GM12878 (cell line): ENCODE measurements at regions not wholly inside any gene's neighbourhood (a gene's known extent, or its start where the extent isn't known, plus 50 kb on each side); places are given as distances from the start of the nearest gene placed in this dataset.

Experiments used
- ATF7 ChIP-seq: fragments of 450-650 bp; IDR thresholded peaks from 2 replicates; pipeline ENCODE4 v1.6.1; 2016; ENCODE audit warnings: low read depth, mild to moderate bottlenecking
- BMI1 ChIP-seq: fragments of 450-650 bp; IDR thresholded peaks from 2 replicates; pipeline ENCODE4 v1.6.1; 2016; ENCODE audit warnings: mild to moderate bottlenecking, moderate library complexity, borderline replicate concordance
- CHD2 ChIP-seq: IDR thresholded peaks from 2 replicates; pipeline ENCODE4 v1.6.1; 2011; ENCODE audit warnings: low read depth, low read length, improper control_type of control experiment, borderline replicate concordance
- CREM ChIP-seq: IDR thresholded peaks from 2 replicates; pipeline ENCODE4 v1.6.1; 2014; ENCODE audit warnings: antibody characterized with exemption, low read depth
- EP300 ChIP-seq, 2 experiments: fragments of 150-350 bp in 1 of 2; IDR thresholded peaks; 2 replicates each; pipeline ENCODE4 v1.6.1; 2011 to 2012; ENCODE audit warnings: low read depth in 2 of 2, low read length in 2 of 2, borderline replicate concordance in 1 of 2, improper control_type of control experiment in 1 of 2, inconsistent platforms in 1 of 2; ENCODE audit not compliant: control insufficient read depth in 1 of 2
- FOXK2 ChIP-seq: fragments of 450-650 bp; IDR thresholded peaks from 2 replicates; pipeline ENCODE4 v1.6.1; 2017; ENCODE audit warnings: mild to moderate bottlenecking, moderate library complexity
- FOXM1 ChIP-seq: IDR thresholded peaks from 2 replicates; pipeline ENCODE4 v1.6.1; 2012; ENCODE audit warnings: low read depth, mild to moderate bottlenecking, inconsistent platforms, low read length, moderate library complexity
- MTA2 ChIP-seq: fragments of 450-650 bp; IDR thresholded peaks from 2 replicates; pipeline ENCODE4 v1.6.1; 2016; ENCODE audit warnings: low read depth, mild to moderate bottlenecking, moderate library complexity
- NFIC ChIP-seq: IDR thresholded peaks from 2 replicates; pipeline ENCODE4 v1.6.1; 2012; ENCODE audit warnings: low read depth, mild to moderate bottlenecking, inconsistent platforms, low read length, moderate library complexity
- SPI1 ChIP-seq: IDR thresholded peaks from 2 replicates; pipeline ENCODE4 v1.6.1; 2011; ENCODE audit warnings: low read depth, mild to moderate bottlenecking, low read length, moderate library complexity, borderline replicate concordance; ENCODE audit not compliant: insufficient read depth
- YY1 ChIP-seq: IDR thresholded peaks from 2 replicates; pipeline ENCODE4 v1.6.1; 2011; ENCODE audit warnings: low read depth, mild to moderate bottlenecking, low read length
- TF ChIP-seq, protein P1 (sequence below): IDR thresholded peaks from 2 replicates; pipeline ENCODE4 v1.6.1; 2012; ENCODE audit warnings: improper control_type of control experiment, low read depth, low read length; ENCODE audit not compliant: insufficient replicate concordance
- TF ChIP-seq, protein P2 (sequence below): IDR thresholded peaks from 2 replicates; pipeline ENCODE4 v1.6.1; 2012; ENCODE audit warnings: low read depth, low read length, improper control_type of control experiment
- TF ChIP-seq, protein P3 (sequence below): fragments of 450-650 bp; IDR thresholded peaks from 2 replicates; pipeline ENCODE4 v1.6.1; 2017; ENCODE audit warnings: antibody characterized with exemption, mild to moderate bottlenecking, moderate library complexity
- TF ChIP-seq, protein P4 (sequence below): IDR thresholded peaks from 2 replicates; pipeline ENCODE4 v1.6.1; 2011; ENCODE audit warnings: low read depth, mild to moderate bottlenecking, low read length, moderate library complexity, borderline replicate concordance; ENCODE audit errors: extremely low read depth
- TF ChIP-seq, protein P5 (sequence below): fragments of 450-650 bp; IDR thresholded peaks from 2 replicates; pipeline ENCODE4 v1.6.1; 2017; ENCODE audit warnings: mild to moderate bottlenecking, moderate library complexity

DNA sequence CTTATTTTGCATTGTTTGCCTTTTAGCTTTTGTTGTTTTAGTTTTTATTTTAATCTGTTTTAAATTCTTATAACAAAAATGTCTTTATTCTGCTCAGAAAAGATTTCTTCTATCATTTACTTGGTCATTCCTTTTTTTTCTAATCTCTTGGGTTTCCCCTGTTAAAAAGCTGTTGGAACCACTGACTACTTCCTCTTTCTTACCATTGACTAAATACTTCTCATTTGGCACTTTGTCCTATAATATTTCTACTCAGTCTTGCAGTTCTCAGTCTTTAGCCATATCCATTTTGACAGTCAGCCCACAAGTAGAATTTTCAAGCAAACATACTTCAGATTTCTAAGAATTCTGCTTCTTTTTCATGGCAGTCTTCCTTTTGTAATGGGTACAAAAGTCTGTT, 567.2 kb downstream of the SATB2 start (continued):
- TF ChIP-seq, protein P1, sequence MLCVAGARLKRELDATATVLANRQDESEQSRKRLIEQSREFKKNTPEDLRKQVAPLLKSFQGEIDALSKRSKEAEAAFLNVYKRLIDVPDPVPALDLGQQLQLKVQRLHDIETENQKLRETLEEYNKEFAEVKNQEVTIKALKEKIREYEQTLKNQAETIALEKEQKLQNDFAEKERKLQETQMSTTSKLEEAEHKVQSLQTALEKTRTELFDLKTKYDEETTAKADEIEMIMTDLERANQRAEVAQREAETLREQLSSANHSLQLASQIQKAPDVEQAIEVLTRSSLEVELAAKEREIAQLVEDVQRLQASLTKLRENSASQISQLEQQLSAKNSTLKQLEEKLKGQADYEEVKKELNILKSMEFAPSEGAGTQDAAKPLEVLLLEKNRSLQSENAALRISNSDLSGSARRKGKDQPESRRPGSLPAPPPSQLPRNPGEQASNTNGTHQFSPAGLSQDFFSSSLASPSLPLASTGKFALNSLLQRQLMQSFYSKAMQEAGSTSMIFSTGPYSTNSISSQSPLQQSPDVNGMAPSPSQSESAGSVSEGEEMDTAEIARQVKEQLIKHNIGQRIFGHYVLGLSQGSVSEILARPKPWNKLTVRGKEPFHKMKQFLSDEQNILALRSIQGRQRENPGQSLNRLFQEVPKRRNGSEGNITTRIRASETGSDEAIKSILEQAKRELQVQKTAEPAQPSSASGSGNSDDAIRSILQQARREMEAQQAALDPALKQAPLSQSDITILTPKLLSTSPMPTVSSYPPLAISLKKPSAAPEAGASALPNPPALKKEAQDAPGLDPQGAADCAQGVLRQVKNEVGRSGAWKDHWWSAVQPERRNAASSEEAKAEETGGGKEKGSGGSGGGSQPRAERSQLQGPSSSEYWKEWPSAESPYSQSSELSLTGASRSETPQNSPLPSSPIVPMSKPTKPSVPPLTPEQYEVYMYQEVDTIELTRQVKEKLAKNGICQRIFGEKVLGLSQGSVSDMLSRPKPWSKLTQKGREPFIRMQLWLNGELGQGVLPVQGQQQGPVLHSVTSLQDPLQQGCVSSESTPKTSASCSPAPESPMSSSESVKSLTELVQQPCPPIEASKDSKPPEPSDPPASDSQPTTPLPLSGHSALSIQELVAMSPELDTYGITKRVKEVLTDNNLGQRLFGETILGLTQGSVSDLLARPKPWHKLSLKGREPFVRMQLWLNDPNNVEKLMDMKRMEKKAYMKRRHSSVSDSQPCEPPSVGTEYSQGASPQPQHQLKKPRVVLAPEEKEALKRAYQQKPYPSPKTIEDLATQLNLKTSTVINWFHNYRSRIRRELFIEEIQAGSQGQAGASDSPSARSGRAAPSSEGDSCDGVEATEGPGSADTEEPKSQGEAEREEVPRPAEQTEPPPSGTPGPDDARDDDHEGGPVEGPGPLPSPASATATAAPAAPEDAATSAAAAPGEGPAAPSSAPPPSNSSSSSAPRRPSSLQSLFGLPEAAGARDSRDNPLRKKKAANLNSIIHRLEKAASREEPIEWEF: no peak
- TF ChIP-seq BMI1: peak; percentile 31; the same call in 1 of the 2 replicates
- no peak for TF ChIP-seq FOXK2
- TF ChIP-seq, protein P2, sequence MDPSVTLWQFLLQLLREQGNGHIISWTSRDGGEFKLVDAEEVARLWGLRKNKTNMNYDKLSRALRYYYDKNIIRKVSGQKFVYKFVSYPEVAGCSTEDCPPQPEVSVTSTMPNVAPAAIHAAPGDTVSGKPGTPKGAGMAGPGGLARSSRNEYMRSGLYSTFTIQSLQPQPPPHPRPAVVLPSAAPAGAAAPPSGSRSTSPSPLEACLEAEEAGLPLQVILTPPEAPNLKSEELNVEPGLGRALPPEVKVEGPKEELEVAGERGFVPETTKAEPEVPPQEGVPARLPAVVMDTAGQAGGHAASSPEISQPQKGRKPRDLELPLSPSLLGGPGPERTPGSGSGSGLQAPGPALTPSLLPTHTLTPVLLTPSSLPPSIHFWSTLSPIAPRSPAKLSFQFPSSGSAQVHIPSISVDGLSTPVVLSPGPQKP: no peak
- TF ChIP-seq EP300 (IDR thresholded peaks at IDR 0.05; ENCODE audit: borderline replicate concordance in 1 of 2, control insufficient read depth in 1 of 2, low read depth in 2 of 2, low read length in 2 of 2): peak; percentile 70 to 72; a peak in 2 of 4 replicates
- no peak for TF ChIP-seq CREM
- TF ChIP-seq, protein P3, sequence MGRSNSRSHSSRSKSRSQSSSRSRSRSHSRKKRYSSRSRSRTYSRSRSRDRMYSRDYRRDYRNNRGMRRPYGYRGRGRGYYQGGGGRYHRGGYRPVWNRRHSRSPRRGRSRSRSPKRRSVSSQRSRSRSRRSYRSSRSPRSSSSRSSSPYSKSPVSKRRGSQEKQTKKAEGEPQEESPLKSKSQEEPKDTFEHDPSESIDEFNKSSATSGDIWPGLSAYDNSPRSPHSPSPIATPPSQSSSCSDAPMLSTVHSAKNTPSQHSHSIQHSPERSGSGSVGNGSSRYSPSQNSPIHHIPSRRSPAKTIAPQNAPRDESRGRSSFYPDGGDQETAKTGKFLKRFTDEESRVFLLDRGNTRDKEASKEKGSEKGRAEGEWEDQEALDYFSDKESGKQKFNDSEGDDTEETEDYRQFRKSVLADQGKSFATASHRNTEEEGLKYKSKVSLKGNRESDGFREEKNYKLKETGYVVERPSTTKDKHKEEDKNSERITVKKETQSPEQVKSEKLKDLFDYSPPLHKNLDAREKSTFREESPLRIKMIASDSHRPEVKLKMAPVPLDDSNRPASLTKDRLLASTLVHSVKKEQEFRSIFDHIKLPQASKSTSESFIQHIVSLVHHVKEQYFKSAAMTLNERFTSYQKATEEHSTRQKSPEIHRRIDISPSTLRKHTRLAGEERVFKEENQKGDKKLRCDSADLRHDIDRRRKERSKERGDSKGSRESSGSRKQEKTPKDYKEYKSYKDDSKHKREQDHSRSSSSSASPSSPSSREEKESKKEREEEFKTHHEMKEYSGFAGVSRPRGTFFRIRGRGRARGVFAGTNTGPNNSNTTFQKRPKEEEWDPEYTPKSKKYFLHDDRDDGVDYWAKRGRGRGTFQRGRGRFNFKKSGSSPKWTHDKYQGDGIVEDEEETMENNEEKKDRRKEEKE: no peak
- no peak for TF ChIP-seq CHD2
- TF ChIP-seq, protein P4, sequence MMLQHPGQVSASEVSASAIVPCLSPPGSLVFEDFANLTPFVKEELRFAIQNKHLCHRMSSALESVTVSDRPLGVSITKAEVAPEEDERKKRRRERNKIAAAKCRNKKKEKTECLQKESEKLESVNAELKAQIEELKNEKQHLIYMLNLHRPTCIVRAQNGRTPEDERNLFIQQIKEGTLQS: no peak
- TF ChIP-seq YY1: no peak
- no peak for TF ChIP-seq NFIC
- peak; percentile 72 for TF ChIP-seq MTA2
- TF ChIP-seq, protein P5, sequence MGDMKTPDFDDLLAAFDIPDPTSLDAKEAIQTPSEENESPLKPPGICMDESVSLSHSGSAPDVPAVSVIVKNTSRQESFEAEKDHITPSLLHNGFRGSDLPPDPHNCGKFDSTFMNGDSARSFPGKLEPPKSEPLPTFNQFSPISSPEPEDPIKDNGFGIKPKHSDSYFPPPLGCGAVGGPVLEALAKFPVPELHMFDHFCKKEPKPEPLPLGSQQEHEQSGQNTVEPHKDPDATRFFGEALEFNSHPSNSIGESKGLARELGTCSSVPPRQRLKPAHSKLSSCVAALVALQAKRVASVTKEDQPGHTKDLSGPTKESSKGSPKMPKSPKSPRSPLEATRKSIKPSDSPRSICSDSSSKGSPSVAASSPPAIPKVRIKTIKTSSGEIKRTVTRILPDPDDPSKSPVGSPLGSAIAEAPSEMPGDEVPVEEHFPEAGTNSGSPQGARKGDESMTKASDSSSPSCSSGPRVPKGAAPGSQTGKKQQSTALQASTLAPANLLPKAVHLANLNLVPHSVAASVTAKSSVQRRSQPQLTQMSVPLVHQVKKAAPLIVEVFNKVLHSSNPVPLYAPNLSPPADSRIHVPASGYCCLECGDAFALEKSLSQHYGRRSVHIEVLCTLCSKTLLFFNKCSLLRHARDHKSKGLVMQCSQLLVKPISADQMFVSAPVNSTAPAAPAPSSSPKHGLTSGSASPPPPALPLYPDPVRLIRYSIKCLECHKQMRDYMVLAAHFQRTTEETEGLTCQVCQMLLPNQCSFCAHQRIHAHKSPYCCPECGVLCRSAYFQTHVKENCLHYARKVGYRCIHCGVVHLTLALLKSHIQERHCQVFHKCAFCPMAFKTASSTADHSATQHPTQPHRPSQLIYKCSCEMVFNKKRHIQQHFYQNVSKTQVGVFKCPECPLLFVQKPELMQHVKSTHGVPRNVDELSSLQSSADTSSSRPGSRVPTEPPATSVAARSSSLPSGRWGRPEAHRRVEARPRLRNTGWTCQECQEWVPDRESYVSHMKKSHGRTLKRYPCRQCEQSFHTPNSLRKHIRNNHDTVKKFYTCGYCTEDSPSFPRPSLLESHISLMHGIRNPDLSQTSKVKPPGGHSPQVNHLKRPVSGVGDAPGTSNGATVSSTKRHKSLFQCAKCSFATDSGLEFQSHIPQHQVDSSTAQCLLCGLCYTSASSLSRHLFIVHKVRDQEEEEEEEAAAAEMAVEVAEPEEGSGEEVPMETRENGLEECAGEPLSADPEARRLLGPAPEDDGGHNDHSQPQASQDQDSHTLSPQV: no peak
- no peak for TF ChIP-seq FOXM1
- 0 out of 2 replicates have a peak, but pooled peaks have one; percentile 33 for TF ChIP-seq ATF7
- peak; percentile 26; the same call in 1 of the 2 replicates for TF ChIP-seq SPI1
